ENCODE measurements at regions not wholly inside any gene's neighbourhood (a gene's known extent, or its start where the extent isn't known, plus 50 kb on each side); places are given as distances from the start of the nearest gene placed in this dataset.

- TF ChIP-seq CTCF (IDR thresholded peaks at IDR 0.05; ENCODE audit: insufficient read depth, low read length) (no peak), GABPA (IDR thresholded peaks at IDR 0.05; ENCODE audit: low read depth) (no peak), REST (IDR thresholded peaks at IDR 0.05; ENCODE audit: insufficient replicate concordance, low read depth) (no peak)
Measured at GRCh38 chr4:25993395-25994185, 79.6 kb downstream of the SMIM20 start.

Data from HL-60 (cell line).